ENCODE measurements at regions not wholly inside any gene's neighbourhood (a gene's known extent, or its start where the extent isn't known, plus 50 kb on each side); places are given as distances from the start of the nearest gene placed in this dataset.

DNA sequence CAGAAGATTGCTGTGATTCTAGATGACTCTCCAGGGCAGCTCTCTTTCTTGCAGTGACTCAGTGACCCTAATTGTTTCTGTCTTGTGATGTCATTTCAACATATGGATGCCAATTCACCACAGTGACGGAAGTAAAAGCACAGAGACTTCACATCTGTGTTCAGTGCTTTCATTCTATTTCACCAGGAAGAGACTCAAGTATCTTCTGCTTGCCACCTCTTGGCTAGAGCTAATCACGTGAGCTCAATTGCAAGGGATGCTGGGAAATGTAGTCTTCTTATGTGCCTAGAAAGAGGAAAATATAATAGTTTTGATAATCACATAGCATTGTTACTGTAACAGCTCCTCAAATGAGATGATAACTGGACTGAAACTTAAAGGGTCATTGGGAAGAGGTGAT is 453.3 kb upstream of the KLF4 start:
- no peak for DNase-seq (ENCODE audit: low read depth in 2 of 3, low spot score in 1 of 3)

DNA sequence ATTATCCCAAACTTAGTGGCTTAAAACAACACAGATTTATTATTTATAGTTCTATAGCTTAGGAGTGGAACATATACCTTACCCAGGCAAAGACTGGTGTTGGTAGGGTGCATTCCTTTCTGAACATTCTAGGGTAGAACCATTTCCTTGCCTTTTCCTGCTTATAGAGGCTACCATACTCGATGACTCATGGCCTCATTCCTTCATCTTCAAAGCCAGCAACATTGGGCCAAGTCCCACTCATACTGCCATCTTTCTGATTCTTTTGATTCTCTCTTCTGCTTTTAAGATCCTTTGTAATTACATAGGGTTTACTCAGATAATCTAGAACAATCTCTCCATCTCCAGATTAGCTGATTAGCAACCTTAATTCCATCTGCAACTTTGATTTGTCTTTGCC is 452.7 kb upstream of the KLF4 start:
- DNase-seq (ENCODE audit: low read depth in 2 of 3, low spot score in 1 of 3), result no peak

GRCh38 chr9:107940616-107941595 is 451.3 kb upstream of the KLF4 start:
- no peak for DNase-seq (ENCODE audit: low read depth in 2 of 3, low spot score in 1 of 3)

DNA sequence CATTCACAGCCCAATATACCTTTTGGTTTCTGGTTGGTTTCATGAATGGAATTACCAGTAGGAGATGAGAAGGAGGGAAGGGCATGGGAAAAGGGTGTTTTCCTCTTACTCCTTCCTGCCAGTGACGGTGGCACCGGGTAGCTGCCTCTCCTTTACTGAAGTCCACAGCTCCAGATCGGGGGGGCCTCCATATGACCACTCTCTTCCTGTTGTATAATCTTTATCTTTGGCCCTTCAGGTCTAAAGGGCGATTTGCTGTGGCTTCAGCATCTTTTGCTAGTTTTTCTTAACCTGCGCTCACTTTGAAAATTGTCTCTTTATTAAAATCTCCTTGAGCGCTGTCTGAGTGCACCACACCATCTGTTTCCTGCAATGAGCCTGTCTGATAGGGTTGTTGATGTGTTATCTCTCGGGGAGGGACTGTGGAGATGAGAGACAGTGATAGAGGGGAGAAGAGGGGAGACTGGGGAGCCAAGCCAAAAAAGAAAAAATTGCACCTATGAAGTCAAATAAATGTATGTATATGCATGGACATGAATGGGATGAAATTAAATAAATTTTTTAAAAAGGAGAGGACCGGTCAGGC is 449.3 kb upstream of the KLF4 start:
- no peak for DNase-seq (ENCODE audit: low read depth in 2 of 3, low spot score in 1 of 3)

GRCh38 chr9:107935931-107936330 is 446.4 kb upstream of the KLF4 start:
- no peak for DNase-seq (ENCODE audit: low read depth in 2 of 3, low spot score in 1 of 3)

GRCh38 chr9:107933516-107933915 is 443.9 kb upstream of the KLF4 start:
- DNase-seq (ENCODE audit: low read depth in 2 of 3, low spot score in 1 of 3), result no peak

- no peak for DNase-seq (ENCODE audit: low read depth in 2 of 3, low spot score in 1 of 3)
Measured at GRCh38 chr9:107933097-107933496, 443.5 kb upstream of the KLF4 start.

DNA sequence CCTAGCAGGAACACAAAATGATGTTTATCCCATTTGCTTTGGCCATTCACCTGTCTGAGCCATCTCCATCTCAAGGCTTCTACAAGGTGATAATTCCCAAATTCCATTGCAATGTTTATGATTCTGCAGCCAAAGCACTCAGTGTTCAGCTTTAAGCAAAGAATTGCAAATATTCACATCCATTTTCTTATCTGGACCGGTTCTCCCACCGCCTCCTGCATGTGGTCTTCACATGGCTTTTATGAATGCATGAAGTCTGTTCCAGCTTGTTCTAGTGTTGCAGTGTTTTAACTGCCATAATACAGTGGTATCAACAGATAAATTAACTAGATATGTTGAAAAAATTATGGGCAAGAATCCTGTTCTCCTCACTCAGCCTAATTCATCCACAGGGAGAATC is 443.0 kb upstream of the KLF4 start:
- no peak for DNase-seq (ENCODE audit: low read depth in 2 of 3, low spot score in 1 of 3)

- DNase-seq (ENCODE audit: low read depth in 2 of 3, low spot score in 1 of 3), result no peak
Measured at GRCh38 chr9:107932046-107932445, 442.5 kb upstream of the KLF4 start.

DNA sequence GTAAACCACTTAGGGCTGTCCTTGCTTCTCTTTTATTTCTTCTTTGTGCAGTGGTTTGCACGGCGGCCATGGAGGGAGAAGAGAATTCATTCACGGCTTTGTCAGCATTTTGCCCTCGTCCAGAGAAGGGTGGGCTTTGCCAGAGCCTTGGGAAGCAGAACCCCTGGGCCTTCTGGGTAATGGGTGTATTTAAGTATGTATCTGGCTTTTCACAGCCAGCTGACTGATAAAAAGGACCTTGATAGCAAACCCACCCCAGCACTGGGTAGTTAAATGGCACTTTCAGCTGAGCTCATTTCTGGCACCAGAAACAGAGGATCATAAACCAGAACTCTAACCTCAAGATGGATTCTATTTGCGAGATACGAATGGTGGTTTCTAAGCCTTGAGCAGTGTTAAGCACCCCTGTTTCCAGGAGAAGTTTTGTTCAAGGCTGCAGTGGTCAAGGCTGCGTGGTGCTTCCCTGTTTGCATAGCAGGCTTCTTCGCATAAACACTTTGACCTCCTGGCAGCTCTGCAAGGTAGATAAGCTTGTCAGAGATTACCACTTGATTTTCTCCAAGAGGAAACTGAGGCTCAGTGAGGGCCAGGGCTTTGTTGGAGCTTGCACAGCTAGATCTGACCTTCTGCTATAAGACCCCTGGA is 441.6 kb upstream of the KLF4 start:
- no peak for DNase-seq (ENCODE audit: low read depth in 2 of 3, low spot score in 1 of 3)

DNA sequence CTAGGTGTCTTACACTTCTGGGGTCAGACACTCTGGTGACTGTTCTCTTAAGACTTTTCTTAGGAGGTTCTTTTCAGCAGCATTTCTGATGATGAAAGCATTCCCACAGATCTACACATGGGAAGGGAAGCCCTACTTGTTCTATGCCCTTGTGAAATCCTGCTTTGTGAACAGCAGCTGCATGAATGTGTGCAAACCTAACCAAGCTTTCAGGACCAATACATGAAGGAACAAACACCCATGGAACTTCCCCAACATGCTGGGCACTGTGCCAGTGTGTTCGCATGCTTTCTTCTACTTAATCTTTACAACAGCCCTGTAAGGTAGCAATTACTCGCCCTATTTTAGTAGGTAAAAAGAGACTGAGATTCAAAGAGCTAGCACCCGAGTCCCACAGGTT is 439.9 kb upstream of the KLF4 start:
- DNase-seq (ENCODE audit: low read depth in 2 of 3, low spot score in 1 of 3), result no peak

GRCh38 chr9:107928701-107929371 is 439.3 kb upstream of the KLF4 start:
- no peak for DNase-seq (ENCODE audit: low read depth in 2 of 3, low spot score in 1 of 3)

DNA sequence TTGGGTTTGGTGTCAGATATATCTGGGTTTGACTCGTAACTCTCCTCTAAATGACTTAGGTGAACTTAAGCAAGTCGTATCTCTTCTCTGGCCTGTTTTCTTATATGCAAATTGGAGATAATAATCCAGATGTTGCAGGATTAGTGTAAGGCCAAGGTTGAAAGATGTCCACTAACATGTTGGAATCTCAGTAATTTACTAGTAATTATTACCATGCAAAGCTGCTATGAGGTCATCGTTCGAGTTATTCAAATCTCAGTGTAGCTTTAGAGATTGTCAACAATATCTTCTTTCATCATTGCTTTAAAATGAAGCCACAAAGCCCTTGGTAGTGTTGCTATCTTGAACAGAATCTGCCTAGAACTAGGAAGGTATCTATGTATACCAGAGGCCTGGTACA is 437.7 kb upstream of the KLF4 start:
- DNase-seq (ENCODE audit: low read depth in 2 of 3, low spot score in 1 of 3), result no peak

- DNase-seq (ENCODE audit: low read depth in 2 of 3, low spot score in 1 of 3), result no peak
Measured at GRCh38 chr9:107925749-107926297, 436.3 kb upstream of the KLF4 start.

- DNase-seq (ENCODE audit: low read depth in 2 of 3, low spot score in 1 of 3), result no peak
Measured at GRCh38 chr9:107922260-107922659, 432.7 kb upstream of the KLF4 start.

DNA sequence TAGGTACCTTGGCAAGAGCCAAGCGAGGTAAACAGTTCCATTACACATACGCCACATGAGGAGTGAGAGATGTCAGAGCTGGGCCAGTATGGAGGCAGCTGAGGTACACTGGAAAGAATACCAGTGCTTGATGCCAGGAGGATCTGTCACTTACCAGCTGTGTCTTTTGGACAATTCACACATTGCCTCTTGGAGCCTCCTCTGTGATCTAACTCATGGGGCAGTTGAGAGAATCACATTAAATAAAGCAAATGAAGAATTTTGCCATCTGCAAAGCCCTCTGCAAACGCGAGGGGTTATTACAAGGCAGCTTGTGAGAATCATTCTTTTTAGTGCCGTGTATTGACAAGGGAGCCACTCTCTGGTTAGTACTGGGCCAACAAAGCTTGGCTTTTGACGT is 429.7 kb upstream of the KLF4 start:
- no peak for DNase-seq (ENCODE audit: low read depth in 2 of 3, low spot score in 1 of 3)

- no peak for DNase-seq (ENCODE audit: low read depth in 2 of 3, low spot score in 1 of 3)
Measured at GRCh38 chr9:107918749-107919148, 429.2 kb upstream of the KLF4 start.

DNA sequence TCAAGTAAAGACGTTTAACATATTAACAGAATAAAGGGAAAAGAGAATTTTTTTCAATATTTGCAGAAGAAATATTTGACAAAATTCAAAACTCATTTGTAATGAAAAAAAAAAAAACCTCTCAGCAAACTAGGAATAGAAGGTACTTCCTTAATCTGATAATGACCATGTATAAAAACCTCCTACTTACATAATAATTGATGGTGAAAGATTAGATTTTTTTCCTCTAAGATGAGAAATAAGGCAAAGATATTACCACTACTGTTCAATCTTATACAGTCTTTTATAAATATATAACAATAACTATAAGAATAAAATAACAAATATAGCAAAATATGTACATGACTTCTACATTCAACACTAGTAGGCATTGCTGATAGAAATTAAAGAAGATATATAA is 424.6 kb upstream of the KLF4 start:
- no peak for DNase-seq (ENCODE audit: low read depth in 2 of 3, low spot score in 1 of 3)

DNA sequence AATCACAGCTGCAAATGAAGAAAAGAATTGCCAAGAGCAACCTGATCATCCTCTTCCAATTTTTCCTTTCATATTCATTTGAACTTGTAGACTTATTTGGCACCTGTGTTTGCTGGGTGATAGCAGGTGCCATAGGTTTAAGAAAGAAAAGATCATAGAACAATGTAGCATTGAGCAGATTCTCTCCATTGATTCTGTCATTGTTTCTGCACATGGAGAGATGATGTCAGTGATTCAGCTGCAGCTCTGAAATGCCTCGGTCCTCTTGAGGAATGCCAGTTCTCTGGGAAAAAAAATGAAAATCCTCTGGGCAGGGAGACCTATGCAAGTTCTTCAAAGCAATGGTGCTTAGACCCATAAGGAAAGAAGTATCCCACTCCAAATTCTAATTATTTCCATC is 418.1 kb upstream of the KLF4 start:
- no peak for DNase-seq (ENCODE audit: low read depth in 2 of 3, low spot score in 1 of 3)

- no peak for DNase-seq (ENCODE audit: low read depth in 2 of 3, low spot score in 1 of 3)
Measured at GRCh38 chr9:107907255-107907654, 417.7 kb upstream of the KLF4 start.

DNA sequence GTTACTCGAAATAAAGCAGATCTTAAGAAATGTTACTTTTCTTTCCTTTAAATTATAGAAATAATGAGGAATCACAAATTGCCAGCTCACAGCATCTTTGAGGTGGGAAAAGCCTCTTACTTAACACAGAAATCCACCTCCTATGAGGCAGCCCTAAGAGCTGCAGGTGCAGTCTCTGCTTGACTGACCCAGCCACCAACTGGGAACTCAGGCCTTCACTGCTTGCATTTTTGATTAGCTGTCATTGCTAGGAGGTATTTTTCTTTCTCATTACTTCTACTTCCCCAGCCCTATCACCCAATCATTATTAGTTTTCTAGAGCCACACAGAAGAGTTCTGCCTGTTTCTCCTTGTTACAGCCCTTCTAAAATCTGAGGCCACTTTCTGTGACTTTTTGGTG is 416.5 kb upstream of the KLF4 start:
- no peak for DNase-seq (ENCODE audit: low read depth in 2 of 3, low spot score in 1 of 3)

All from stimulated activated CD4-positive, alpha-beta T cell treated with anti-CD3 and anti-CD28 coated beads, Interleukin-12 subunit alpha, Interleukin-12 subunit beta, amount 100 ng/mL, for 48 hours (primary cell).